GM23338 (cell line): ENCODE measurements at regions not wholly inside any gene's neighbourhood (a gene's known extent, or its start where the extent isn't known, plus 50 kb on each side); places are given as distances from the start of the nearest gene placed in this dataset.
A peak's percentile ranks its signal among the peaks of the same experiment; 100 is the strongest.

Experiments used
- ATAC-seq: fragments of 200-7000 bp; cut with Tn5 transposase; 3 replicates; pipeline ENCODE4 v1.9.1; 2020
- DNase-seq: peaks from one replicate; pipeline ENCODE4 v3.0.0-alpha.2; 2015; ENCODE audit warnings: low spot score
- H2AFZ ChIP-seq: fragments of 200-600 bp; sonication (generic); 2 replicates; pipeline ENCODE4 v1.8.0; 2016; ENCODE audit warnings: antibody characterized with exemption, mild to moderate bottlenecking, moderate library complexity
- H3F3A ChIP-seq: fragments of 200-600 bp; sonication (generic); replicated peaks from 2 replicates; pipeline ENCODE4 v1.8.0; 2017; ENCODE audit warnings: antibody characterized with exemption, mixed run types, low read depth
- H3K27ac ChIP-seq: fragments of 200-600 bp; sonication (generic); 2 replicates; pipeline ENCODE4 v1.6.1; 2016; ENCODE audit warnings: low read depth
- H3K27me3 ChIP-seq: fragments of 200-600 bp; sonication (generic); 2 replicates; pipeline ENCODE4 v1.8.0; 2016; ENCODE audit warnings: mild to moderate bottlenecking, mixed run types, moderate library complexity; ENCODE audit not compliant: insufficient read depth
- H3K36me3 ChIP-seq: fragments of 200-600 bp; sonication (generic); 2 replicates; pipeline ENCODE4 v1.8.0; 2016; ENCODE audit warnings: mild to moderate bottlenecking; ENCODE audit not compliant: insufficient read depth
- H3K4me1 ChIP-seq: fragments of 200-600 bp; sonication (generic); 2 replicates; pipeline ENCODE4 v1.8.0; 2016; ENCODE audit warnings: mild to moderate bottlenecking, moderate library complexity; ENCODE audit not compliant: insufficient read depth
- H3K4me2 ChIP-seq: fragments of 200-600 bp; sonication (generic); 2 replicates; pipeline ENCODE4 v1.7.1; 2017; ENCODE audit warnings: mixed run types
- H3K4me3 ChIP-seq: fragments of 200-600 bp; sonication (generic); 2 replicates; pipeline ENCODE4 v1.6.1; 2016; ENCODE audit warnings: mixed run types
- H3K79me2 ChIP-seq: fragments of 200-600 bp; sonication (generic); replicated peaks from 2 replicates; pipeline ENCODE4 v1.8.0; 2017; ENCODE audit warnings: mild to moderate bottlenecking; ENCODE audit not compliant: insufficient read depth
- H3K9me2 ChIP-seq: fragments of 200-600 bp; sonication (generic); 2 replicates; pipeline ENCODE4 v1.8.0; 2017; ENCODE audit not compliant: insufficient read depth
- H4K20me1 ChIP-seq: fragments of 200-600 bp; sonication (generic); replicated peaks from 2 replicates; pipeline ENCODE4 v1.8.0; 2017; ENCODE audit warnings: mild to moderate bottlenecking; ENCODE audit not compliant: insufficient read depth
- H3K27ac Mint-ChIP-seq: 2 replicates; pipeline ENCODE4 v1.8.0; 2020; ENCODE audit warnings: inconsistent platforms, mild to moderate bottlenecking, moderate library complexity, mixed read lengths
- H3K27me3 Mint-ChIP-seq: 3 replicates; pipeline ENCODE4 v1.8.0; 2022; ENCODE audit warnings: low read depth, mild to moderate bottlenecking, moderate library complexity, mixed read lengths, inconsistent platforms; ENCODE audit not compliant: insufficient read depth, poor library complexity
- H3K36me3 Mint-ChIP-seq: 3 replicates; pipeline ENCODE4 v1.8.0; 2021; ENCODE audit warnings: low read depth, mild to moderate bottlenecking, inconsistent platforms, moderate library complexity, mixed read lengths
- H3K4me1 Mint-ChIP-seq: 3 replicates; pipeline ENCODE4 v1.8.0; 2020; ENCODE audit warnings: mild to moderate bottlenecking, inconsistent platforms, mixed read lengths
- H3K4me3 Mint-ChIP-seq: 3 replicates; pipeline ENCODE4 v1.8.0; 2021; ENCODE audit warnings: moderate library complexity, mild to moderate bottlenecking, inconsistent platforms, mixed read lengths
- H3K9me3 Mint-ChIP-seq: 3 replicates; pipeline ENCODE4 v1.8.0; 2020; ENCODE audit warnings: moderate library complexity, mild to moderate bottlenecking, inconsistent platforms, mixed read lengths
- CREB1 ChIP-seq: fragments of 250-450 bp; sonication (Bioruptor Pico); IDR thresholded peaks from 2 replicates; pipeline ENCODE4 v1.5.0; 2020; ENCODE audit warnings: low read depth, mild to moderate bottlenecking, moderate library complexity
- EZH2 ChIP-seq: fragments of 200-600 bp; sonication (generic); IDR thresholded peaks from one replicate; pipeline ENCODE4 v1.8.0; 2017; ENCODE audit warnings: antibody characterized with exemption, mild to moderate bottlenecking, low read depth; ENCODE audit not compliant: unreplicated experiment
- EZH2phosphoT487 ChIP-seq: fragments of 200-600 bp; sonication (generic); IDR thresholded peaks from one replicate; pipeline ENCODE4 v1.8.1; 2018; ENCODE audit warnings: antibody characterized with exemption; ENCODE audit not compliant: unreplicated experiment
- JUNB ChIP-seq: IDR thresholded peaks from one replicate; pipeline ENCODE4 v1.6.1; 2016; ENCODE audit warnings: antibody characterized with exemption; ENCODE audit not compliant: unreplicated experiment
- NANOG ChIP-seq: IDR thresholded peaks from 2 replicates; pipeline ENCODE4 v1.6.1; 2016; ENCODE audit warnings: antibody characterized with exemption, borderline replicate concordance
- POLR2AphosphoS5 ChIP-seq: IDR thresholded peaks from 2 replicates; pipeline ENCODE4 v1.6.1; 2016; ENCODE audit warnings: antibody characterized with exemption, low read depth
- STAT1 ChIP-seq: IDR thresholded peaks from one replicate; pipeline ENCODE4 v1.6.1; 2016; ENCODE audit warnings: antibody characterized with exemption; ENCODE audit not compliant: unreplicated experiment
- ZNF114 ChIP-seq: fragments of 250-450 bp; sonication (Bioruptor Pico); IDR thresholded peaks from 2 replicates; pipeline ENCODE4 v1.5.0; 2020; ENCODE audit warnings: mild to moderate bottlenecking, moderate library complexity
- ZNF331 ChIP-seq: fragments of 250-450 bp; sonication (Bioruptor Pico); IDR thresholded peaks from 2 replicates; pipeline ENCODE4 v1.5.0; 2020; ENCODE audit warnings: low read depth, mild to moderate bottlenecking, moderate library complexity
- TF ChIP-seq, protein P1 (sequence below): IDR thresholded peaks from one replicate; pipeline ENCODE4 v1.6.1; 2018; ENCODE audit warnings: antibody characterized with exemption; ENCODE audit not compliant: unreplicated experiment
- TF ChIP-seq, protein P2 (sequence below): fragments of 250-450 bp; sonication (Bioruptor Pico); IDR thresholded peaks from 2 replicates; pipeline ENCODE4 v1.5.0; 2020; ENCODE audit warnings: mild to moderate bottlenecking, moderate library complexity
- TF ChIP-seq, protein P3 (sequence below), 2 experiments: fragments of 200-600 bp in 1 of 2; sonication (generic) in 1 of 2; conservative IDR thresholded peaks; 2 replicates each; pipeline versions ENCODE4 v1.5.1 to v1.6.1; 2016 to 2017; ENCODE audit warnings: antibody characterized with exemption in 2 of 2, low read depth in 2 of 2, mild to moderate bottlenecking in 2 of 2, moderate library complexity in 1 of 2
- TF ChIP-seq, protein P4 (sequence below): IDR thresholded peaks from 2 replicates; pipeline ENCODE4 v1.6.1; 2016; ENCODE audit warnings: antibody characterized with exemption

DNA sequence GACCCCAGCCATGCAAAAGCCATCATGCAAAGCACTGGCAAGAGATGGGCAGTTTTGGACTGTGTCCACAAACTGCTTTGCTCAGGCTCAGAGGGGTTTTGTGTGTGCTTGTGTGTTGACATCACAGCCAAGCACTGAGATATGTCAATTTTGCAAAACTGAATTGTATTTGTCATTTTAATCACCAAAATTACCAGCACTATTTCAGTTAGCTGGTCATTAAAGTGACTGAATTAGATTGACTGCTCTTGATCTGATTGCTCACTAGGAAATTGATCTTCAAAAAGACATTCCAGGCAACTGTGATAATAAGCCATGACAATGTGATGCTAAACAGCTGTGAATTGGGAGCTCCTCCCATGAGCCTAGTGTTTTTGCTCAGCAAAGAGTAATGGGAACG lies 337.3 kb upstream of the GNPDA2 start:
- no peak overlapping the region for H3K4me2 ChIP-seq
- H3K79me2 ChIP-seq: no peaks in the 10 kb centered on the region
- Mint-ChIP-seq H3K36me3 (peaks cover 15% of the 10 kb centered on the region; the same call in 2 of the 3 replicates), H3K9me3 (peaks cover 78% of the 10 kb centered on the region), H3K4me1 (0 out of 3 replicates have a peak, but pooled peaks cover 3% of the 10 kb centered on the region), H3K4me3 (no peak overlapping the region), H3K27ac (no peak overlapping the region), H3K27me3 (peaks cover 3% of the 10 kb centered on the region)
- no peaks in the 10 kb centered on the region for H3F3A ChIP-seq
- no peak overlapping the region for H3K27ac ChIP-seq
- H3K4me3 ChIP-seq: no peak overlapping the region
- ATAC-seq (no peak), DNase-seq (peak; percentile 1)
- peaks cover 11% of the 10 kb centered on the region; the same call in 1 of the 2 replicates for H3K9me2 ChIP-seq
- H3K4me1 ChIP-seq: peaks cover 9% of the 10 kb centered on the region; the same call in 1 of the 2 replicates
- H3K27me3 ChIP-seq: no peaks in the 10 kb centered on the region
- H3K36me3 ChIP-seq: no peaks in the 10 kb centered on the region
- TF ChIP-seq POLR2AphosphoS5 (no peak), STAT1 (no peak), JUNB (no peak), ZNF331 (CRISPR knock-in tag) (no peak), EZH2phosphoT487 (no peak), CREB1 (CRISPR knock-in tag) (no peak), EZH2 (no peak), NANOG (no peak), ZNF114 (no peak)
- TF ChIP-seq, protein P1, sequence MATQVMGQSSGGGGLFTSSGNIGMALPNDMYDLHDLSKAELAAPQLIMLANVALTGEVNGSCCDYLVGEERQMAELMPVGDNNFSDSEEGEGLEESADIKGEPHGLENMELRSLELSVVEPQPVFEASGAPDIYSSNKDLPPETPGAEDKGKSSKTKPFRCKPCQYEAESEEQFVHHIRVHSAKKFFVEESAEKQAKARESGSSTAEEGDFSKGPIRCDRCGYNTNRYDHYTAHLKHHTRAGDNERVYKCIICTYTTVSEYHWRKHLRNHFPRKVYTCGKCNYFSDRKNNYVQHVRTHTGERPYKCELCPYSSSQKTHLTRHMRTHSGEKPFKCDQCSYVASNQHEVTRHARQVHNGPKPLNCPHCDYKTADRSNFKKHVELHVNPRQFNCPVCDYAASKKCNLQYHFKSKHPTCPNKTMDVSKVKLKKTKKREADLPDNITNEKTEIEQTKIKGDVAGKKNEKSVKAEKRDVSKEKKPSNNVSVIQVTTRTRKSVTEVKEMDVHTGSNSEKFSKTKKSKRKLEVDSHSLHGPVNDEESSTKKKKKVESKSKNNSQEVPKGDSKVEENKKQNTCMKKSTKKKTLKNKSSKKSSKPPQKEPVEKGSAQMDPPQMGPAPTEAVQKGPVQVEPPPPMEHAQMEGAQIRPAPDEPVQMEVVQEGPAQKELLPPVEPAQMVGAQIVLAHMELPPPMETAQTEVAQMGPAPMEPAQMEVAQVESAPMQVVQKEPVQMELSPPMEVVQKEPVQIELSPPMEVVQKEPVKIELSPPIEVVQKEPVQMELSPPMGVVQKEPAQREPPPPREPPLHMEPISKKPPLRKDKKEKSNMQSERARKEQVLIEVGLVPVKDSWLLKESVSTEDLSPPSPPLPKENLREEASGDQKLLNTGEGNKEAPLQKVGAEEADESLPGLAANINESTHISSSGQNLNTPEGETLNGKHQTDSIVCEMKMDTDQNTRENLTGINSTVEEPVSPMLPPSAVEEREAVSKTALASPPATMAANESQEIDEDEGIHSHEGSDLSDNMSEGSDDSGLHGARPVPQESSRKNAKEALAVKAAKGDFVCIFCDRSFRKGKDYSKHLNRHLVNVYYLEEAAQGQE: no peak
- TF ChIP-seq, protein P2, sequence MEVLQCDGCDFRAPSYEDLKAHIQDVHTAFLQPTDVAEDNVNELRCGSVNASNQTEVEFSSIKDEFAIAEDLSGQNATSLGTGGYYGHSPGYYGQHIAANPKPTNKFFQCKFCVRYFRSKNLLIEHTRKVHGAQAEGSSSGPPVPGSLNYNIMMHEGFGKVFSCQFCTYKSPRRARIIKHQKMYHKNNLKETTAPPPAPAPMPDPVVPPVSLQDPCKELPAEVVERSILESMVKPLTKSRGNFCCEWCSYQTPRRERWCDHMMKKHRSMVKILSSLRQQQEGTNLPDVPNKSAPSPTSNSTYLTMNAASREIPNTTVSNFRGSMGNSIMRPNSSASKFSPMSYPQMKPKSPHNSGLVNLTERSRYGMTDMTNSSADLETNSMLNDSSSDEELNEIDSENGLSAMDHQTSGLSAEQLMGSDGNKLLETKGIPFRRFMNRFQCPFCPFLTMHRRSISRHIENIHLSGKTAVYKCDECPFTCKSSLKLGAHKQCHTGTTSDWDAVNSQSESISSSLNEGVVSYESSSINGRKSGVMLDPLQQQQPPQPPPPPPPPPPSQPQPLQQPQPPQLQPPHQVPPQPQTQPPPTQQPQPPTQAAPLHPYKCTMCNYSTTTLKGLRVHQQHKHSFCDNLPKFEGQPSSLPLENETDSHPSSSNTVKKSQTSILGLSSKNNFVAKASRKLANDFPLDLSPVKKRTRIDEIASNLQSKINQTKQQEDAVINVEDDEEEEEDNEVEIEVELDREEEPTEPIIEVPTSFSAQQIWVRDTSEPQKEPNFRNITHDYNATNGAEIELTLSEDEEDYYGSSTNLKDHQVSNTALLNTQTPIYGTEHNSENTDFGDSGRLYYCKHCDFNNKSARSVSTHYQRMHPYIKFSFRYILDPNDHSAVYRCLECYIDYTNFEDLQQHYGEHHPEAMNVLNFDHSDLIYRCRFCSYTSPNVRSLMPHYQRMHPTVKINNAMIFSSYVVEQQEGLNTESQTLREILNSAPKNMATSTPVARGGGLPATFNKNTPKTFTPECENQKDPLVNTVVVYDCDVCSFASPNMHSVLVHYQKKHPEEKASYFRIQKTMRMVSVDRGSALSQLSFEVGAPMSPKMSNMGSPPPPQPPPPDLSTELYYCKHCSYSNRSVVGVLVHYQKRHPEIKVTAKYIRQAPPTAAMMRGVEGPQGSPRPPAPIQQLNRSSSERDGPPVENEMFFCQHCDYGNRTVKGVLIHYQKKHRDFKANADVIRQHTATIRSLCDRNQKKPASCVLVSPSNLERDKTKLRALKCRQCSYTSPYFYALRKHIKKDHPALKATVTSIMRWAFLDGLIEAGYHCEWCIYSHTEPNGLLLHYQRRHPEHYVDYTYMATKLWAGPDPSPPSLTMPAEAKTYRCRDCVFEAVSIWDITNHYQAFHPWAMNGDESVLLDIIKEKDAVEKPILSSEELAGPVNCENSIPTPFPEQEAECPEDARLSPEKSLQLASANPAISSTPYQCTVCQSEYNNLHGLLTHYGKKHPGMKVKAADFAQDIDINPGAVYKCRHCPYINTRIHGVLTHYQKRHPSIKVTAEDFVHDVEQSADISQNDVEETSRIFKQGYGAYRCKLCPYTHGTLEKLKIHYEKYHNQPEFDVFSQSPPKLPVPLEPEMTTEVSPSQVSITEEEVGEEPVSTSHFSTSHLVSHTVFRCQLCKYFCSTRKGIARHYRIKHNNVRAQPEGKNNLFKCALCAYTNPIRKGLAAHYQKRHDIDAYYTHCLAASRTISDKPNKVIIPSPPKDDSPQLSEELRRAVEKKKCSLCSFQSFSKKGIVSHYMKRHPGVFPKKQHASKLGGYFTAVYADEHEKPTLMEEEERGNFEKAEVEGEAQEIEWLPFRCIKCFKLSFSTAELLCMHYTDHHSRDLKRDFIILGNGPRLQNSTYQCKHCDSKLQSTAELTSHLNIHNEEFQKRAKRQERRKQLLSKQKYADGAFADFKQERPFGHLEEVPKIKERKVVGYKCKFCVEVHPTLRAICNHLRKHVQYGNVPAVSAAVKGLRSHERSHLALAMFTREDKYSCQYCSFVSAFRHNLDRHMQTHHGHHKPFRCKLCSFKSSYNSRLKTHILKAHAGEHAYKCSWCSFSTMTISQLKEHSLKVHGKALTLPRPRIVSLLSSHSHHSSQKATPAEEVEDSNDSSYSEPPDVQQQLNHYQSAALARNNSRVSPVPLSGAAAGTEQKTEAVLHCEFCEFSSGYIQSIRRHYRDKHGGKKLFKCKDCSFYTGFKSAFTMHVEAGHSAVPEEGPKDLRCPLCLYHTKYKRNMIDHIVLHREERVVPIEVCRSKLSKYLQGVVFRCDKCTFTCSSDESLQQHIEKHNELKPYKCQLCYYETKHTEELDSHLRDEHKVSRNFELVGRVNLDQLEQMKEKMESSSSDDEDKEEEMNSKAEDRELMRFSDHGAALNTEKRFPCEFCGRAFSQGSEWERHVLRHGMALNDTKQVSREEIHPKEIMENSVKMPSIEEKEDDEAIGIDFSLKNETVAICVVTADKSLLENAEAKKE (CRISPR knock-in tag): no peak
- TF ChIP-seq, protein P3, sequence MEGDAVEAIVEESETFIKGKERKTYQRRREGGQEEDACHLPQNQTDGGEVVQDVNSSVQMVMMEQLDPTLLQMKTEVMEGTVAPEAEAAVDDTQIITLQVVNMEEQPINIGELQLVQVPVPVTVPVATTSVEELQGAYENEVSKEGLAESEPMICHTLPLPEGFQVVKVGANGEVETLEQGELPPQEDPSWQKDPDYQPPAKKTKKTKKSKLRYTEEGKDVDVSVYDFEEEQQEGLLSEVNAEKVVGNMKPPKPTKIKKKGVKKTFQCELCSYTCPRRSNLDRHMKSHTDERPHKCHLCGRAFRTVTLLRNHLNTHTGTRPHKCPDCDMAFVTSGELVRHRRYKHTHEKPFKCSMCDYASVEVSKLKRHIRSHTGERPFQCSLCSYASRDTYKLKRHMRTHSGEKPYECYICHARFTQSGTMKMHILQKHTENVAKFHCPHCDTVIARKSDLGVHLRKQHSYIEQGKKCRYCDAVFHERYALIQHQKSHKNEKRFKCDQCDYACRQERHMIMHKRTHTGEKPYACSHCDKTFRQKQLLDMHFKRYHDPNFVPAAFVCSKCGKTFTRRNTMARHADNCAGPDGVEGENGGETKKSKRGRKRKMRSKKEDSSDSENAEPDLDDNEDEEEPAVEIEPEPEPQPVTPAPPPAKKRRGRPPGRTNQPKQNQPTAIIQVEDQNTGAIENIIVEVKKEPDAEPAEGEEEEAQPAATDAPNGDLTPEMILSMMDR (conservative IDR thresholded peaks at IDR 0.05; ENCODE audit: low read depth in 2 of 2): no peak
- TF ChIP-seq, protein P4, sequence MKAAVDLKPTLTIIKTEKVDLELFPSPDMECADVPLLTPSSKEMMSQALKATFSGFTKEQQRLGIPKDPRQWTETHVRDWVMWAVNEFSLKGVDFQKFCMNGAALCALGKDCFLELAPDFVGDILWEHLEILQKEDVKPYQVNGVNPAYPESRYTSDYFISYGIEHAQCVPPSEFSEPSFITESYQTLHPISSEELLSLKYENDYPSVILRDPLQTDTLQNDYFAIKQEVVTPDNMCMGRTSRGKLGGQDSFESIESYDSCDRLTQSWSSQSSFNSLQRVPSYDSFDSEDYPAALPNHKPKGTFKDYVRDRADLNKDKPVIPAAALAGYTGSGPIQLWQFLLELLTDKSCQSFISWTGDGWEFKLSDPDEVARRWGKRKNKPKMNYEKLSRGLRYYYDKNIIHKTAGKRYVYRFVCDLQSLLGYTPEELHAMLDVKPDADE: no peak
- no peaks in the 10 kb centered on the region for H4K20me1 ChIP-seq
- H2AFZ ChIP-seq: no peak overlapping the region
